ENCODE measurements at regions not wholly inside any gene's neighbourhood (a gene's known extent, or its start where the extent isn't known, plus 50 kb on each side); places are given as distances from the start of the nearest gene placed in this dataset.

- DNase-seq (ENCODE audit: low spot score in 2 of 2): no peak
- intact Hi-C loops (cut with DNase I; ENCODE audit: low total_unique reads): no loop called here
- TF ChIP-seq POLR2AphosphoS5 (IDR thresholded peaks at IDR 0.05) (no peak), POLR2A (IDR thresholded peaks at IDR 0.05) (no peak), CTCF (IDR thresholded peaks at IDR 0.05) (no peak)
Measured at GRCh38 chr6:4188801-4189200, 53.4 kb upstream of the ECI2 start.

GRCh38 chr6:4187480-4187879, 52.1 kb upstream of the ECI2 start:
- DNase-seq (ENCODE audit: low spot score in 2 of 2): no peak
- no peak overlapping the region for H3K4me3 ChIP-seq
- no peaks in the 10 kb centered on the region for H3K9me3 ChIP-seq
- no peaks in the 10 kb centered on the region for H3K4me1 ChIP-seq
- intact Hi-C loops (cut with DNase I; ENCODE audit: low total_unique reads): no loop called here
- no peak overlapping the region for H3K27ac ChIP-seq
- no peaks in the 10 kb centered on the region for H3K27me3 ChIP-seq
- no peaks in the 10 kb centered on the region for H3K36me3 ChIP-seq
- TF ChIP-seq POLR2AphosphoS5 (IDR thresholded peaks at IDR 0.05): no peak
- no peak for TF ChIP-seq CTCF (IDR thresholded peaks at IDR 0.05)
- no peak for TF ChIP-seq POLR2A (IDR thresholded peaks at IDR 0.05)

More at GRCh38 chr6:4188801-4189200, 53.4 kb upstream of the ECI2 start:
- H3K4me1 ChIP-seq: no peaks in the 10 kb centered on the region
- H3K9me3 ChIP-seq: no peaks in the 10 kb centered on the region
- H3K27me3 ChIP-seq: no peaks in the 10 kb centered on the region
- no peak overlapping the region for H3K27ac ChIP-seq
- H3K4me3 ChIP-seq: no peak overlapping the region
- H3K36me3 ChIP-seq: no peaks in the 10 kb centered on the region

GRCh38 chr6:4186385-4186784, 51.0 kb upstream of the ECI2 start:
- intact Hi-C loops (cut with DNase I; ENCODE audit: low total_unique reads): no loop called here
- no peak for DNase-seq (ENCODE audit: low spot score in 2 of 2)
- no peak for TF ChIP-seq CTCF (IDR thresholded peaks at IDR 0.05)
- no peak for TF ChIP-seq POLR2A (IDR thresholded peaks at IDR 0.05)
- no peak for TF ChIP-seq POLR2AphosphoS5 (IDR thresholded peaks at IDR 0.05)
- Histone ChIP-seq H3K27ac (no peak overlapping the region), H3K4me1 (no peaks in the 10 kb centered on the region), H3K36me3 (no peaks in the 10 kb centered on the region), H3K9me3 (no peaks in the 10 kb centered on the region), H3K4me3 (no peak overlapping the region), H3K27me3 (no peaks in the 10 kb centered on the region)

GRCh38 chr6:4185846-4186245, 50.5 kb upstream of the ECI2 start:
- Histone ChIP-seq H3K4me1 (no peaks in the 10 kb centered on the region), H3K36me3 (no peaks in the 10 kb centered on the region), H3K27ac (no peak overlapping the region), H3K4me3 (no peak overlapping the region), H3K9me3 (no peaks in the 10 kb centered on the region), H3K27me3 (no peaks in the 10 kb centered on the region)
- intact Hi-C loops (cut with DNase I; ENCODE audit: low total_unique reads): no loop called here
- DNase-seq (ENCODE audit: low spot score in 2 of 2): no peak
- TF ChIP-seq POLR2A (IDR thresholded peaks at IDR 0.05) (no peak), CTCF (IDR thresholded peaks at IDR 0.05) (no peak), POLR2AphosphoS5 (IDR thresholded peaks at IDR 0.05) (no peak)

- no peaks in the 10 kb centered on the region for H3K36me3 ChIP-seq
- intact Hi-C loops (cut with DNase I; ENCODE audit: low total_unique reads): no loop called here
- no peak overlapping the region for H3K4me3 ChIP-seq
- H3K27ac ChIP-seq: no peak overlapping the region
- TF ChIP-seq POLR2A (IDR thresholded peaks at IDR 0.05) (no peak), POLR2AphosphoS5 (IDR thresholded peaks at IDR 0.05) (no peak), CTCF (IDR thresholded peaks at IDR 0.05) (no peak)
- DNase-seq (ENCODE audit: low spot score in 2 of 2): no peak
- H3K9me3 ChIP-seq: no peaks in the 10 kb centered on the region
- no peaks in the 10 kb centered on the region for H3K27me3 ChIP-seq
- no peaks in the 10 kb centered on the region for H3K4me1 ChIP-seq
Measured at GRCh38 chr6:4185419-4185818, 50.0 kb upstream of the ECI2 start.

Measured in breast epithelium (tissue), 4 donors.